Mucosa of gallbladder (tissue), 1 donor: ENCODE measurements at regions not wholly inside any gene's neighbourhood (a gene's known extent, or its start where the extent isn't known, plus 50 kb on each side); places are given as distances from the start of the nearest gene placed in this dataset.

Source experiments
- DNase-seq: peaks from one replicate; pipeline ENCODE4 v3.0.0-alpha.2; 2020; ENCODE audit warnings: low spot score
- donor health status: DM: no; HTN: no; CAD: no.

DNA sequence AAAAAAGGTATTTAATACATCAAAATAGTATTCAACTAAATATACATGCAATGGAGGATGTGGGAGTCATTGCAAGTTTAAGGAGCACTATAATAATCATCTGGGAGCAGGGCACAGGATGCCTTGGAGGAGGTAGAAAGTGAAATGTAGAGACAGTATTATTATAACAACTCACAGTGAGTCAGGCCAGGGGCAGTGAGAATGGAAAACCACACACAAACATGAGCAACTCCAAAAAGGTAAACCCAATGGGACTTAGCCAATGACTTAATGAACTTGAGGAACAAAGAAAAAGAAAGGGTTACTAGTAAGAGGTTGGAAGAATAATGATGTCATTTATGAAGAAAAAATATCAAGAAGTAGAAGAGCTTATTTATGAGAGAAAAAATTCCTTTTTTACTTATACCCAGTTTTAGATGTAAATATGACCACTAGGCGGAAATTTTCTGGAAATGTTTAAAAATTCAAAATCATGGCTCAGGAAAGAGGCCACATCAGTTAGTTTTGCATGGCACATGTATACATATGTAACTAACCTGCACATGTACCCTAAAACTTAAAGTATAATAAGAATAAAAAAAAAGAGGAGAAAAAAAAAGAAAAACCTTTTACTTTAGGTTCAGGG lies 389.3 kb downstream of the SUCLA2 start:
- DNase-seq, result no peak

DNA sequence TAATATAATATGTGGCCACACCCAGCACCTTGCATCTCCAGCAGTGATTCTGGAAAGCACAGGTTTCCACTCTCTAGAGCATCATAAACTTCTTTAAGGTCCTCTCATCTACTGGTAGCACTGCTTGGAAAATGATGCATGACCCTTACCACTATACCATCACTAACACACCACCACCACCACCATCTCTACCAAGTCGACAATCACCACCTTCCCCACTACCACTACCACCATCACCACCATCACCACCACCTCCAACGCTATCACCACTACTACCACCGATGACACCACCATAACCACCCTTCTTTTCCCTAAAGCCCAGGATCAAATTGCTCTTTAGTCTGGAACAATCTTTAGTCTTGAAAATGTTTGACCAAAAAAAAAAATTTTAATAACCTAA lies 390.4 kb downstream of the SUCLA2 start:
- no peak for DNase-seq

DNA sequence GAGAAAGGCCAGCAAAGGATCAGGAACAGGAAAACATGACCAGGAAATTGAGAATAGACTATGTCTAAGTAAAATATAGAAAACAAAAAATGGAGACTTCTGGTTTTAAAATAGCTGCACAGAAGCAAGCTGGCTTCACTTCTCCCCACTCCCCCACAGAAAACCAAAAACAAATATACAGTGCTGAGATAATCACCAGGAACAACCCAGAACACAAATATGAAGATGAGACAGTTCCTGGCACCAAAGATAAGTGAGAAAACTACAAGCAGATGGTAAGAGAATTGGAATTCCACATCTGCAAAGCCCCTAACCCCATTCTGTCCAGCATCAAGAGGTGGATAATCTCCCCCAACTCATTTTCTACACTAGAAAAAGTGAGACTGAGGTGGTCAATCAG lies 397.7 kb downstream of the SUCLA2 start:
- no peak for DNase-seq

DNA sequence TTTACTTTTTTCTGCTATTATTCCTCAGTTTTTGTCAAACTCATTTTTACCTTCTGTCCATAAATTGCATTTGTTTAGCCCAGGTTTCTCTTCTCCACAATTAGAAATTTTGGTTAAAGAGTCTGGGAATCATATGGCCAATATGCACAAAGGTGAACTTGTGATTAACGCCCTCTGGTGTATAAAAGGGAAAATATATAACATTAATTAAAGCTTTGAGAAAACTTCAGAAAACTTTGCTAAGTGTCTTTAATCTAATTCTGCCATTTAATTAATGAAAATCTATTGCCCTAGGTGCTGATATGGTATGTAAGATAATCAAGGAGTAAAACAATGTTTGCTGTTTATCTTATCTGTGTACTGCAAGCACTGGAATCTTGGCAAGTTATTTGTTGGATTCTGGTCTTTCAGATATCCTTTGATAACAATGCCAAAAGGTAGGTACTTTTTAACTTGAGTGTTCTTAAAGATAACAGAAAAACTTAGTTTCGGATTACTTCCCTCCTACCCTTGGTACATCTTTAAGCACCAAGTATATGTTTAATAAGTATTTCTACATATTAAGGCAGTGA lies 402.6 kb downstream of the SUCLA2 start:
- no peak for DNase-seq

DNA sequence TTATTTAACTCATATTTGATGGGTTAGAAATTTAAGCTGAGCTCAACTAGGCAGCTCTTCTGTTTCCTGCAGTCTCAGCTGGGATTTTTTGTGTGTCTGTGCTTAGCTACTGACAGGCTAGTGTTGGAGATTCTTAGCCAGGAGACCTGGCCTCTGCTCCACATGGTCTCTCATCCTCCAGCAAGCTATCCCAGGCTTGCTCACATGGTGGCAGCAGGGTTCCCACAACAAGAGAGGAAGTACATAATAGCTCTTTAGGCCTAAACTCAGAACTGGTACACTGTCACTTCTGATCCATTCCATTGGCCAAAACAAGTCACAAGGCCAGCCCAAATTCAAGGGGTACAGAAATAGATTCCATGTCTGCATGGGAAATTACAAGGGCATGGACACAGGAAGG lies 406.2 kb downstream of the SUCLA2 start:
- no peak for DNase-seq

DNA sequence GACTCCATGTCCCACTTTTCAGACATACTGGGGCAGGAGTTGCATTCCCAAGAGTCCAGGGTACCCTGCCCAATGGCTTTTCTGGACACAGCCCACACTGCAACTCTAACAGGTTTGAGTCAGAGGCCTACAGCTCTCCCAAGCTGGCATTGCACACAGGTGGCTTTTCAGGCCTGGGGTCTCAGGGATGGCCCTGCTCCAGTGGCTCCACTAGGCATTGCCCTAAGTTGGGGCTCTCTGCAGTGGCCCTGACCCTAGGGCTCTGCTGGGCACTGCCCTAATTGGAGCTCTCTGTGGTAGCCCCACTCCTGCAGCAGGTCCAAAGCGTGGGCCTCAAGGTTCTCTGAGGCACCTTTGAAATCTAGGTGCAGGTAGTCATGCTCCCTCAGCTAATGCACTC lies 408.8 kb downstream of the SUCLA2 start:
- DNase-seq, result no peak

DNA sequence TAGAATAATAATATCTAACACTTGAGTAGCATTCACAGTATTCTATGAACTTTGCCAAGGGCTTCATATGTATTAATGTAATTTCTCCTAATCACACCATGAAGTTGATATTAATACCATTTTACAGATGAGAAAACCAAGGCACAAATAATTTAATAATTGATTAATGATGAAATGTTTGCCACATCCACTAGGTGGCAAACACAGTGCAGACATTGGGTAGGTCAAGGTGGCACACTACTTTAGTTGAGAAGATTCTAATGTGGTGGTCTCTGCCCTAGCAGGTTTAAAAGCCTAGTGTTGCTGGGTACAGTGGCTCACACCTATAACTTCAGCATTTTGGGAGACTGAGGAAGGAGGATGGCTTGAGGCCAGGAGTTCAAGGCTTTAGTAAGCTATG lies 412.4 kb downstream of the SUCLA2 start:
- DNase-seq, result no peak

DNA sequence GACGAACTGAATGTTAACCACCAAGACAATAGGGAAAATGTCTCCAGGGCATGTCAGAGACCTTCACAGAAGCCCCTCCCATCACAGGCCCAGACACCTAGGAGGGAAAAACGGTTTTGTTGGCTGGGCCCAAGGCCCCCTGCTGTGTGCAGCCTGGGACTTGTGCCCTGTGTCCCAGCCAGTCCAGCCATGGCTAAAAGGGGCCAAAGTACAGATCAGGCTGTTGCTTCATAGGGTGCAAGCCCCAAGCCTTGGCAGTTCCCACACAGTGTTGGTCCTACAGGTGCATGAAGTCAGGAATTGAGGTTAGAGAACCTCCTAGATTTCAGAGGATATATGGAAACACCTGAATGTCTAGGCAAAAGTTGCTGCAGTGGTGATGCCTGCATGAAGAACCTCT lies 428.7 kb downstream of the SUCLA2 start:
- no peak for DNase-seq

DNA sequence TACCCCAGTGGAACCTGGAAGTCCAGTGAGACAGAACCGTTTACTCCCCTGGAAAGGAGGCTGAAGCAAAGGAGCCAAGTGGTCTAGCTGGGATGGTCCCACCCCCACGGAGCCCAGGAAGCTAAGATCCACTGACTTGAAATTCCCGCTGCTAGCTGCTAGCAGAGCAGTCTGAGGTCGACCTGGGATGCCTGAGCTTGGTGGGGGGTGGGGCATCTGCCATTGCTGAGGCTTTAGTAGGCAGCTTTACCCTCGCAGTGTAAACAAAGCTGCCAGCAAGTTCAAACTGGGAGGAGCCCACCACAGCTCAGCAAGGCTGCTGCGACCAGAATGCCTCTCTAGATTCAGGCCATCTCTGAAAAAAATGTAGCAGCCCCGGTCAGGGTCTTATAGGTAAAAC lies 437.0 kb downstream of the SUCLA2 start:
- DNase-seq, result no peak

DNA sequence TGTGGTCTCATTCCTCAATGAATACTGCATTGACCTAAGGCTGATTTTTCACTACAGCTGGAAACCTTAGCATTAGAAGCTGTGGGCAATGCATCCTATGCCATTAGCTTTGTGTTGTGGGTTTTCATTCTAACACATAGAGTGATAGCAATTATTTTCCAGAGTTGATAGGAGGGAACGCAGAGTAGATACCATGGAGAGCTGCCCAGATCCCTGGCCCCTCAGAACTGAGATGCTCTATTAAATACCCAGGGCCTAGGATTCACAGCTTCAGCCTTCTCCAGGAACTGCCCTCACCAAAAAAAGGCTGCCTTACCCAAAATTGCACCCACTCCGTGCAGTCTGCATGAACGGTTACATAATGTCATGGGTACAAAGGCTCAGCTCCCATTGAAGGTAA lies 444.4 kb downstream of the SUCLA2 start:
- no peak for DNase-seq

DNA sequence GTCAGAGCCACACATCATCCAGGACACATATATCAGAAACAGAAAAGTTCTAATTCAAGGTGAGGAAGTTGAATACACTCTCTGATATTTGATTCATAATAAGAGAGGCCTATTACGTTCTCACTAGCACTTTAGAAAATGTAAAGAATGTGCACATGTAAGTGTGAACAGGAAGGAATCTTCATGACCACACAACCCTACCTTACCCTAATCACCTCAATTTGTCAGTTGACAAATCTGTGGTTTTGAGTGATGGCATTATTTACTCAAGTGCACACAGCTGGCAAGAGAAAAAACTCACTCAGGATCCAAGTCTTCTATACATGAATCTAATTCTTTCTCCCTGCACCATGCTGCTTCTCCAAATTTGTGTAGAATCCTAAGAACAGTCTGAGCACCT lies 445.8 kb downstream of the SUCLA2 start:
- DNase-seq, result no peak

DNA sequence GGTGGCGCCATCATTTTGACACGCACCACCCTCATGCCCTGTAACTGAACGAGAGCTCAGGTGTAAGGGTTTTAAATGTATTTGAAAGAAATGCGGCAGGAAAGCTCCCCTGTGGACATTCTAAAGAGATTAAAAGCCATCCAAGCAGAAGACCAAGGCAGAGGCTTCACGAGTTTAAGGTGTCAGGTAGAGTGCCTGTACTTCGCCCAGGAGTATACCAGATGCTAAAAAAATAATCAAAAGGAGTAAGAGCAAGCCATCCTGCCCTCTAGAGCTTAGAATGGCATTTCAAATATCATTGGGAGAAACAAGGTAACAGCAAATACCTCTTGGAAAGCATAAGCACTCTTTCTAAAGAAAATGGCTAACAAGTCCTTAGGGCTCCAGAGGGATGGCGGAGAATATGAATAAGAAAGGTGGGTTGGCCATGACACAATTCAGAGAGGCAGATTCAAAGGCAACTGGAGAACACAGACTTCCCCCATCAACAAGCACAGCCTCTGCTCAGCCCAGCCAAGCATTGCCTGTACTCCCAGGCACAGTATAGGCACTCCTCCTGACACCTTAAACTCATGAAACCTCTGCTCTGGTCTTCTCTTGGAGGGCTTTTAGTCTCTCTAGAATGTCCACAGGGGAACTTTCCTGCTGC lies 447.6 kb downstream of the SUCLA2 start:
- DNase-seq, result no peak

DNA sequence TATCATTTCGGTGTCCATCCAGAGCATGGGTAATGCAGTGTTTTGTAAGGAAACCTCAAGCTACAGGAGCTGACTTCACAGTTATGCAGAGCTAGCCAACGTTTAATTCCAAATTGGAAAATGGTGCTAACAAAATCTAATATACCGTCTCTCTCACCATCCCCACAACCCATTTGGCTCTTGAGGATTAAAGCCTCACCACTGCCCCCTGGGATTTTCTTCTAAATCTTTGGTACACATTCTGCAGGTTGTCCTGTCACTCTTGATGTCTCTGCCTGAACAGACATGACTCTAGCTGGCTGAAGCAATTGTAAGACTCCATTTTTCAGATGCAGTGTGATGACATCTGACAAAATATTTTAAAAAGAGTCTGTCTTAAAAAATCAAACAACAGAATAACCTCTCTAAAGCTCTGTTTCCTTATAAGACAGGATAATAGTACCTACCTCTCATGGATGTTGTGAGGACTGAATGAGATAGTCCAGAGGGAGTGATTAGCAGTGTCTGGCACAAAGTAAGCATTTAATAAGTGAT lies 451.8 kb downstream of the SUCLA2 start:
- DNase-seq, result no peak

DNA sequence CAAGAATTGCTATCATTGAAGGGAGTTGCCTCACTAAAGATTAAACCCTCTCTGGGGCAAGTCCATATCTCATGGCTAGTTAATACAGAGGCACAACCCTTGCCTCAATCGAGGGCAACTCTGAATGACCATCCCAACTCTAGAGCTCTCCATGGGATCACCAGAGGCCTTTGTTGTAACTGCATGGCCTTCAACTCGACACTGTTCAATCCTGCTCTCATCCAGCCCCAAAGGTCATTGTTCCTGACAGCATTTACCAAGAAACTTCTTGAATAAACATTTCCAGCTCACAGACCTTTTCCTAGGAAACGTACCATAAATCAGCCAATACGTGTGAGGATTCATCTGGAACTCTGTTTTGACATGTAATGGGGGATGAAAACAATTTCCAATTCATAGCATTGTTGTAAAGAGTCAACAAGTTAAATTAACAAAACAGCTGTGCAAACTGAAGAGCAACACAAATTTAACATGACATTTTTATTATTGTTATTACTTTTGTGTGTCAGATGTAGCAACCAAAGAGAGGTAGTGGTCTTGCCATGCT lies 452.7 kb downstream of the SUCLA2 start:
- DNase-seq, result no peak

DNA sequence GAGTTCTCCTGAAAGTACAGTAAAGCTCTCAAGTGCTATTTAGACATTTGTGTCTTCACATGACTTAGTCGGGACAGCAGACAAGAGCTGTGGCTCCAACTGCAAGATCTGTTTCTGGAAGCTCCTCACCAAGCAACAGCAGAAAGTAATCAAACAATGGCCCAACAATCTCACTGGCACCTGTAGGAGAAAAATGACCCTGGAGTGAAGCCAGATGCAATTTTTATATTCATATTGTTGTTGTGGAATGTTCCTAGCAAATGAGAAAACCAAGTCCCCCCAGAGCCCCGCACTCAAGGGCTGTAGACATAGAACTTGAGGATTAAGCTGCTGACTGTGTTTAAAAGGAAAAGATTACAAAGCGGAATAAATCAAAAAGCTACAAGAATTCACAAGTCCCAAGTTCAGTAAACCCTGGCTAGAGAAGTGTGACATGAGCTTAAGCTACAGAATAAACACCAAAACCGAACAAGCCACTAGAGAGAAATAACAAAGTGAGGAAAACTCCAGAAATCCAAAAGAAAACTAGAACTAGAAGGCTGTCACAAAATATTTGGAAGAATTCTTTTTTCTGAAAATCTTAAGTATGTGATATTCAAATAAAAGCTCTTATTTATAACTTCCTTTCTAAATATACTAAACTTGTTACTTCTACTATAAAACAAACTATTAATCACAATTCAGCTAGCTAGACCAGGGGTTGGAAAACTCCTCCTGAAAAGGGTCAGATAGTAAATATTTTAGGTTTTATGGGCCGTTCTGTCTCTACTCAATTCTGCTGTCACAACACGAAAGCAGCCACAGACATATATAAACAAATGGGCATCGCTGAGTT lies 454.5 kb downstream of the SUCLA2 start:
- no peak for DNase-seq

DNA sequence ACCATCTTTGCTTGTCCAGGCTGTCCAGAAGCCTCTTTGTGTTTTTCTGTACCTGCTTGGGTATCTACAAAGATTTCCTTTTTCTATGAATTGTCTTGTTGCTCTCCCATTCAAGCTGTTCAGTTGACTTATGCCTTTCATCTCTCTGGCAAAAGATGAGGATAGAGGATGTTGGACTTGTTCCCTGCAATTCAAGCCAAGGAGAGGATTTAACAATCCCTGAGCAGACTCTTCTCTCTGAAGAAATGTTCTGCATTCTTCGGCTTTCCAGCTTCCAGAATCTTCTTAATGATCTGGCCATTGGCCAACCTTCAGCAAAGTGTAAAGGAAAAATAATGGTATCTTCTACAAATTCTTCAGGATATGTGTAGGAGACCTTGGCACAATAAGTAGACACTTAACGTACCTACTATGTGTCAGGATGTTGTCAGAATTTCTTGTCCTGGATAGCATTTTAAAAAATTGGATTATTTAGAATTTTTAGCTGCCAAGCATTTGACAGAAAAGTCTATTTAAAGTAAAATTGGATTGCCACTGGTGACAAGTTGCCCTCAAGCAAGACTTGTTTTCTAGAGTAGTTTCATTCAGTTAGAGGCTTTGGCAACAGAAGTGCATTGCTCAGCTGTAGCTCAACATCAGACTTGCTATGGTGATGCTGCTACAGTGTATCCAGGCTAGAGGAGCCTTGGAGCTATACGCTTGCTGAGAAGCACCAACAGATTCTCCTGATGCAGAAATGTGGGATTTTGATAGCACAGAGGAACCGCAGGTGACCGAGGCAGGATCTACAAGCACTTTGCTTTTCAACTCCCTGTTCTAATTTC lies 455.7 kb downstream of the SUCLA2 start:
- no peak for DNase-seq

DNA sequence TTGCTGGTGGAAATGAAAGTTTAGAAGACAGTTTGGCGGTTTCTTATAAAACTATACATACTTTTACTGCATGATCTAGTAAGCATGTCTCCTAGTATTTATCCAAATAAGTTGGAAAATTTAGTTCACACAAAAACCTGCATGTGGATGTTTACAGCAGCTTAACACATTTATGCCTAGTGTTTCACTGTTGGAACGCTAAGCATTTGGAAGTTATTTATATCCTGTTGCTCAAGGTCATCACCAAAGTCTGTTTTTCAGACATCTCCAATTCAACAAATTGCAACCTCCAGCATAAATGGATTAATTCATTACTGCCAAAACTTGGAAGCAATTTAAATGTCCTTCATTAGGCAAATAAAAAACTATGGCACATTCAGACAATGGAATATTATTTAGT lies 461.8 kb downstream of the SUCLA2 start:
- DNase-seq, result no peak

DNA sequence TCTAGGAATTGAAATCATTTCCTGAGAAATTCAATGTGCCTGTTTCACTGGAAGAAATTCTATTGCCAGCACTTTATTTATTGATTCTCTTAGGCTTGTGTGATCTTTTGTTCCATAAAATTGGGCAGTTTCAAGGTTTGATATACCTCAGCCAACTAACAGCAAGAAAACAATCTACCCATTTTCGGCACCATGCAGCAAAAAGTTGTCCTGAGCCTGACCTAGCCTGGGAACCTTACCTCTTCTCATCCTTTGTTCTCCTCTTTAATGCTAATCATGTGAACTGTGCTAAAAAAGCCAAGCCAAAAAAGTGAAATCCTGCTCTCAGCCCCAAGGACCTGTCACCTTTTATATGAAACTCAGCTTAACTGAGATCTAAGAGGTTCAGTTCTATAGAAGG lies 477.3 kb downstream of the SUCLA2 start:
- no peak for DNase-seq

DNA sequence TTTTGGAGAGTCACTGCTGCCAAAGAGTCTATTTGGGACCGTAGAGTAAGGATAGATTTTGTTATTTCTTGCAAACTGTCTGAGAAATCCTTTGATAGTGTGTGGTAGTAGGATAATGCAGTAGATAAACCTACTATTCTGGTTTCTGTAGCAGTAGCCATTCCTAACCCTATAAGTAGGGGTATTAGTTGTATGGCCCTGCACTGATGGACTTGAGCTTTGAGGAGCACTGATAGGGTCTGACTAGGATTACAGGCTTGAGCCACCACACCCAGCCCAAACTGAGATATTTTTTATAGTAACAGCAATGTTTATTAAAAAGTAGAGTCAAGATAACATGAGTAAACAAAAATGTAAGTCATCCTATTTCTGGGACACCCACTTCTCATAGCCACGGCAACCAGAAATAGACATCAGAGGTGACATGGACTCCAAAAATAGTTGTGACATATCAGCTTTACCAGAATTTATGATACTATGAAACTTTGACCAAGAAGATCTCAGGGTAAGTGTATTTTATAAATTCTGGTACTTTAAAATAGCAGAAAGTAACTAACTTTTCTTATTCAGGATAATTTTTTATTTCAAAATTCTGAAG lies 479.1 kb downstream of the SUCLA2 start:
- no peak for DNase-seq

DNA sequence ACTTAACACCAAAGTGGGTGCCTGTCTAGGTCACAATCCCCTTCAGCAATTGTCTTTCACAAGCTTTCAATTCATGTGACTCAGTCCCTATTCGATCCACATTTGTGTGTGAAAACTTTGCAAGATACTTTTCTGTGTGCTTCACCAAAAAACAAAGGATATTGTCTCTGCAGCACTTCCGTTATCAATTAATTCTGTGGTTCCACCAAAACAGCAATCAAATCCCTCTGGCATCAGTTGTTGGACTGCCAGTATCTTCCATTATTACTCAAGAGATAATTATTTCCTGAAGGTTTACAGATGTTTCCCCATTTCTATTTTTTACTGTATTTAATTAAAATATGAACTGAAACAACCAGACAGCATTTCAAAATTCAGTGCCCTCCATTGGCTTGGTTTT lies 481.4 kb downstream of the SUCLA2 start:
- DNase-seq, result no peak

DNA sequence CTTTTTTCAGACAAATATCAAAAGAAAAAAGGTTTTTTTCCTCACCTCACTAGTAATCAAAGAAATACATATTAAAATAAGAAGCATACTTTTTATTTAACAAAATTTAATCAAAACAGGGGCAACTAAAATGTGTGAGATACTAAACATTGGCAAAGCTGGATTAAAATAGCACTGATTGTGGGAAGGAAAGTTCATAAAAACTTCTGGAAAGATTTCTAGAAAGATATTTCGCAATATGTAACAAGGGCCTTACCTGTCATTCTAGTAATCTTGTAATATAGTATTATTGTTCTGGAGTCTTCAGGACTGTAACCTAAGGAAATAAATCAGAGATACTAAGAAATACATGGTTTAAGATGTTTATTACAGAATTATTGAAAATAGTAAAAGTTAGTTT lies 482.5 kb downstream of the SUCLA2 start:
- no peak for DNase-seq
